ENCODE measurements at regions not wholly inside any gene's neighbourhood (a gene's known extent, or its start where the extent isn't known, plus 50 kb on each side); places are given as distances from the start of the nearest gene placed in this dataset.

GRCh38 chr12:92034858-92035401 is 110.7 kb downstream of the BTG1 start:
- peak in 1 of 4 donors; percentile 15 for DNase-seq (ENCODE audit: low read depth in 4 of 4, low spot score in 3 of 4)

GRCh38 chr12:92034083-92034482 is 111.6 kb downstream of the BTG1 start:
- no peak for DNase-seq (ENCODE audit: low read depth in 4 of 4, low spot score in 3 of 4)

- no peak for DNase-seq (ENCODE audit: low read depth in 4 of 4, low spot score in 3 of 4)
Observed at GRCh38 chr12:92032965-92033364, 112.7 kb downstream of the BTG1 start.

- DNase-seq (ENCODE audit: low read depth in 4 of 4, low spot score in 3 of 4) = no peak
Observed at GRCh38 chr12:92032101-92032500, 113.5 kb downstream of the BTG1 start.

GRCh38 chr12:92030618-92031017 is 115.0 kb downstream of the BTG1 start:
- no peak for DNase-seq (ENCODE audit: low read depth in 4 of 4, low spot score in 3 of 4)

- no peak for DNase-seq (ENCODE audit: low read depth in 4 of 4, low spot score in 3 of 4)
Observed at GRCh38 chr12:92029902-92030586, 115.6 kb downstream of the BTG1 start.

- no peak for DNase-seq (ENCODE audit: low read depth in 4 of 4, low spot score in 3 of 4)
Observed at GRCh38 chr12:92029136-92029535, 116.5 kb downstream of the BTG1 start.

- no peak for DNase-seq (ENCODE audit: low read depth in 4 of 4, low spot score in 3 of 4)
Observed at GRCh38 chr12:92028441-92028709, 117.3 kb downstream of the BTG1 start.

GRCh38 chr12:92027701-92028440 is 117.8 kb downstream of the BTG1 start:
- DNase-seq (ENCODE audit: low read depth in 4 of 4, low spot score in 3 of 4) = no peak

- no peak for DNase-seq (ENCODE audit: low read depth in 4 of 4, low spot score in 3 of 4)
Observed at GRCh38 chr12:92027243-92027642, 118.4 kb downstream of the BTG1 start.

- DNase-seq (ENCODE audit: low read depth in 4 of 4, low spot score in 3 of 4) = no peak
Observed at GRCh38 chr12:92025462-92026207, 120.0 kb downstream of the BTG1 start.

- DNase-seq (ENCODE audit: low read depth in 4 of 4, low spot score in 3 of 4) = no peak
Observed at GRCh38 chr12:92022093-92022492, 123.6 kb downstream of the BTG1 start.

- DNase-seq (ENCODE audit: low read depth in 4 of 4, low spot score in 3 of 4) = no peak
Observed at GRCh38 chr12:92021666-92022035, 124.0 kb downstream of the BTG1 start.

GRCh38 chr12:92020983-92021665 is 124.5 kb downstream of the BTG1 start:
- DNase-seq (ENCODE audit: low read depth in 4 of 4, low spot score in 3 of 4) = no peak

GRCh38 chr12:92019491-92020277 is 126.0 kb downstream of the BTG1 start:
- DNase-seq (ENCODE audit: low read depth in 4 of 4, low spot score in 3 of 4) = no peak

GRCh38 chr12:92012691-92013090 is 133.0 kb downstream of the BTG1 start:
- no peak for DNase-seq (ENCODE audit: low read depth in 4 of 4, low spot score in 3 of 4)

GRCh38 chr12:92010853-92011701 is 134.6 kb downstream of the BTG1 start:
- DNase-seq (ENCODE audit: low read depth in 4 of 4, low spot score in 3 of 4) = no peak

- no peak for DNase-seq (ENCODE audit: low read depth in 4 of 4, low spot score in 3 of 4)
Observed at GRCh38 chr12:92010368-92010767, 135.3 kb downstream of the BTG1 start.

- no peak for DNase-seq (ENCODE audit: low read depth in 4 of 4, low spot score in 3 of 4)
Observed at GRCh38 chr12:92008345-92008744, 137.3 kb downstream of the BTG1 start.
